Body of pancreas (tissue), 4 donors: ENCODE measurements at regions not wholly inside any gene's neighbourhood (a gene's known extent, or its start where the extent isn't known, plus 50 kb on each side); places are given as distances from the start of the nearest gene placed in this dataset.
A peak's percentile ranks its signal among the peaks of the same experiment; 100 is the strongest.

Source experiments
- ATAC-seq: fragments of 150-250 bp; one replicate; pipeline ENCODE4 v1.9.1; 2016
- DNase-seq, 4 donors: peaks; one replicate each; pipeline ENCODE4 v3.0.0-alpha.2; 2019
- H3K27ac ChIP-seq, 4 donors: fragments of 200-600 bp; sonication (generic); 1 replicate in 3 of 4; 2 replicates in 1 of 4; pipeline versions ENCODE4 v1.5.1 to v1.6.1; 2016 to 2019; ENCODE audit warnings: mild to moderate bottlenecking in 1 of 4, mixed read lengths in 1 of 4, moderate library complexity in 1 of 4
- H3K27me3 ChIP-seq, 2 donors: fragments of 200-600 bp; sonication (generic); one replicate each; pipeline ENCODE4 v1.6.0; 2016; ENCODE audit warnings: mild to moderate bottlenecking in 1 of 2
- H3K36me3 ChIP-seq, 2 donors: fragments of 200-600 bp; sonication (generic); replicated peaks in 1 of 2; 2 replicates each; pipeline ENCODE4 v1.5.1; 2016; ENCODE audit warnings: low read depth in 2 of 2; ENCODE audit not compliant: insufficient read depth in 1 of 2
- H3K4me1 ChIP-seq: fragments of 200-600 bp; sonication (generic); one replicate; pipeline ENCODE4 v1.6.0; 2016
- H3K4me3 ChIP-seq, 2 donors: fragments of 200-600 bp; sonication (generic); 1 replicate in 1 of 2; 2 replicates in 1 of 2; pipeline ENCODE4 v1.5.1; 2016 to 2019
- H3K9me3 ChIP-seq, 3 donors: fragments of 200-600 bp; sonication (generic); 1 replicate in 2 of 3; 2 replicates in 1 of 3; pipeline ENCODE4 v1.5.1; 2016
- CTCF ChIP-seq, 7 experiments: fragments of 450-650 bp in 4 of 7; fragments of 200-600 bp in 3 of 7; sonication (generic) in 3 of 7; IDR thresholded peaks; one replicate each; pipeline ENCODE4 v1.5.1; 2016 to 2019; ENCODE audit warnings: antibody characterized with exemption in 7 of 7
- POLR2A ChIP-seq, 3 donors: fragments of 450-650 bp; IDR thresholded peaks; one replicate each; pipeline ENCODE4 v1.6.1; 2016; ENCODE audit warnings: antibody characterized with exemption in 3 of 3, mild to moderate bottlenecking in 2 of 3
- WGBS, 2 donors: methylation state at CpG; one replicate each; pipeline ENCODE4 v1.1.5; 2017; 5-methylcytosine and 5-hydroxymethylcytosine counted together
- intact Hi-C: fragments of 100-400 bp; cut with DNase I; formaldehyde crosslinking; loops from one replicate; pipeline ENCODE4 v1.15.1; 2023

GRCh38 chr7:137097111-137097510 lies 228.7 kb downstream of the CHRM2 start:
- ATAC-seq (no peak), DNase-seq (no peak)
- 29 to 36% methylated on average over 1 of the region's 1 CpG for WGBS, 2 donors
- Histone ChIP-seq H3K27ac (no peak overlapping the region), H3K36me3 (no peaks in the 10 kb centered on the region), H3K9me3 (peaks cover 0 to 4% (median 0%) of the 10 kb centered on the region in 3 donors), H3K4me3 (no peak overlapping the region), H3K4me1 (no peaks in the 10 kb centered on the region), H3K27me3 (no peaks in the 10 kb centered on the region)
- TF ChIP-seq CTCF (IDR thresholded peaks at IDR 0.05) (no peak), POLR2A (IDR thresholded peaks at IDR 0.05) (no peak)
- intact Hi-C loops: no loop called here

GRCh38 chr7:137096607-137097006 lies 228.2 kb downstream of the CHRM2 start:
- H3K4me3 ChIP-seq: no peak overlapping the region
- intact Hi-C loops: no loop called here
- no peak for DNase-seq
- 86 to 90% methylated on average over 2 of the region's 2 CpGs for WGBS, 2 donors
- ATAC-seq: no peak
- H3K9me3 ChIP-seq: peaks cover 0 to 4% (median 0%) of the 10 kb centered on the region in 3 donors
- TF ChIP-seq CTCF (IDR thresholded peaks at IDR 0.05): no peak
- no peak for TF ChIP-seq POLR2A (IDR thresholded peaks at IDR 0.05)
- H3K4me1 ChIP-seq: no peaks in the 10 kb centered on the region
- no peaks in the 10 kb centered on the region for H3K27me3 ChIP-seq
- H3K36me3 ChIP-seq: no peaks in the 10 kb centered on the region
- H3K27ac ChIP-seq: no peak overlapping the region

- Histone ChIP-seq H3K4me1 (no peaks in the 10 kb centered on the region), H3K27me3 (no peaks in the 10 kb centered on the region), H3K4me3 (no peak overlapping the region), H3K36me3 (no peaks in the 10 kb centered on the region), H3K27ac (no peak overlapping the region), H3K9me3 (peaks cover 0 to 4% (median 0%) of the 10 kb centered on the region in 3 donors)
- DNase-seq (no peak), ATAC-seq (no peak)
- no peak for TF ChIP-seq CTCF (IDR thresholded peaks at IDR 0.05)
- no peak for TF ChIP-seq POLR2A (IDR thresholded peaks at IDR 0.05)
- 64% methylated on average over 3 of the region's 3 CpGs; no CpG with 5 or more reads in 1 of the 2 donors for WGBS, 2 donors
- intact Hi-C loops: no loop called here
Measured at GRCh38 chr7:137093198-137093597, 224.7 kb downstream of the CHRM2 start.

GRCh38 chr7:137091396-137091795 lies 222.9 kb downstream of the CHRM2 start:
- Histone ChIP-seq H3K27ac (no peak overlapping the region), H3K4me3 (no peak overlapping the region), H3K36me3 (no peaks in the 10 kb centered on the region), H3K27me3 (no peaks in the 10 kb centered on the region), H3K9me3 (peaks cover 0 to 4% (median 0%) of the 10 kb centered on the region in 3 donors), H3K4me1 (no peaks in the 10 kb centered on the region)
- intact Hi-C loops: no loop called here
- WGBS, 2 donors: 32 to 37% methylated on average over 2 of the region's 2 CpGs
- no peak for TF ChIP-seq POLR2A (IDR thresholded peaks at IDR 0.05)
- TF ChIP-seq CTCF (IDR thresholded peaks at IDR 0.05): peak in 1 of 7 experiments; percentile 5
- no peak for DNase-seq
- no peak for ATAC-seq

GRCh38 chr7:137086896-137087295 lies 218.4 kb downstream of the CHRM2 start:
- DNase-seq (no peak), ATAC-seq (no peak)
- no peaks in the 10 kb centered on the region for H3K9me3 ChIP-seq
- H3K27me3 ChIP-seq: no peaks in the 10 kb centered on the region
- no peak overlapping the region for H3K4me3 ChIP-seq
- TF ChIP-seq POLR2A (IDR thresholded peaks at IDR 0.05) (no peak), CTCF (IDR thresholded peaks at IDR 0.05) (no peak)
- no peak overlapping the region for H3K27ac ChIP-seq
- intact Hi-C loops: no loop called here
- peaks cover 1% of the 10 kb centered on the region for H3K4me1 ChIP-seq
- 87 to 94% methylated on average over 3 of the region's 3 CpGs for WGBS, 2 donors
- no peaks in the 10 kb centered on the region for H3K36me3 ChIP-seq
